ENCODE measurements at regions not wholly inside any gene's neighbourhood (a gene's known extent, or its start where the extent isn't known, plus 50 kb on each side); places are given as distances from the start of the nearest gene placed in this dataset.

- Histone ChIP-seq H3K36me3 (ENCODE audit: control insufficient read depth in 2 of 3, insufficient read depth in 3 of 3, low read length in 3 of 3) (no peaks in the 10 kb centered on the region), H3K4me1 (ENCODE audit: control insufficient read depth in 2 of 3, insufficient read depth in 2 of 3, low read depth in 1 of 3, low read length in 3 of 3) (no peaks in the 10 kb centered on the region), H3K9ac (ENCODE audit: low read length in 3 of 3) (no peak overlapping the region), H3K27me3 (ENCODE audit: control insufficient read depth, insufficient read depth, low read length) (no peaks in the 10 kb centered on the region), H3K27ac (ENCODE audit: low read depth in 2 of 2, low read length in 2 of 2) (no peak overlapping the region), H3K9me3 (ENCODE audit: control insufficient read depth in 2 of 3, insufficient read depth in 1 of 3, low read length in 3 of 3) (no peaks in the 10 kb centered on the region), H3K4me3 (ENCODE audit: low read length in 3 of 3) (no peak overlapping the region)
- intact Hi-C loops (cut with DNase I): no loop called here
- no peak for FAIRE-seq
- no peak for DNase-seq
- no peak for TF ChIP-seq CTCF (IDR thresholded peaks at IDR 0.05; ENCODE audit: borderline replicate concordance, extremely low read depth, insufficient read depth)
Measured at GRCh38 chr18:68234131-68234530, 480.8 kb downstream of the TMX3 start.

- FAIRE-seq (no peak), DNase-seq (no peak)
- TF ChIP-seq CTCF (IDR thresholded peaks at IDR 0.05; ENCODE audit: borderline replicate concordance, extremely low read depth, insufficient read depth): no peak
- Histone ChIP-seq H3K9ac (ENCODE audit: low read length in 3 of 3) (no peak overlapping the region), H3K4me3 (ENCODE audit: low read length in 3 of 3) (no peak overlapping the region), H3K27ac (ENCODE audit: low read depth in 2 of 2, low read length in 2 of 2) (no peak overlapping the region), H3K9me3 (ENCODE audit: control insufficient read depth in 2 of 3, insufficient read depth in 1 of 3, low read length in 3 of 3) (no peaks in the 10 kb centered on the region), H3K27me3 (ENCODE audit: control insufficient read depth, insufficient read depth, low read length) (no peaks in the 10 kb centered on the region), H3K36me3 (ENCODE audit: control insufficient read depth in 2 of 3, insufficient read depth in 3 of 3, low read length in 3 of 3) (no peaks in the 10 kb centered on the region), H3K4me1 (ENCODE audit: control insufficient read depth in 2 of 3, insufficient read depth in 2 of 3, low read depth in 1 of 3, low read length in 3 of 3) (no peaks in the 10 kb centered on the region)
- intact Hi-C loops (cut with DNase I): no loop called here
Measured at GRCh38 chr18:68233018-68233417, 481.9 kb downstream of the TMX3 start.

- DNase-seq: no peak
- no peak overlapping the region for H3K27ac ChIP-seq (ENCODE audit: low read depth in 2 of 2, low read length in 2 of 2)
- no peaks in the 10 kb centered on the region for H3K36me3 ChIP-seq (ENCODE audit: control insufficient read depth in 2 of 3, insufficient read depth in 3 of 3, low read length in 3 of 3)
- H3K4me1 ChIP-seq (ENCODE audit: control insufficient read depth in 2 of 3, insufficient read depth in 2 of 3, low read depth in 1 of 3, low read length in 3 of 3): no peaks in the 10 kb centered on the region
- H3K9ac ChIP-seq (ENCODE audit: low read length in 3 of 3): no peak overlapping the region
- H3K9me3 ChIP-seq (ENCODE audit: control insufficient read depth in 2 of 3, insufficient read depth in 1 of 3, low read length in 3 of 3): no peaks in the 10 kb centered on the region
- intact Hi-C loops (cut with DNase I): no loop called here
- no peak overlapping the region for H3K4me3 ChIP-seq (ENCODE audit: low read length in 3 of 3)
- no peaks in the 10 kb centered on the region for H3K27me3 ChIP-seq (ENCODE audit: control insufficient read depth, insufficient read depth, low read length)
- no peak for TF ChIP-seq CTCF (IDR thresholded peaks at IDR 0.05; ENCODE audit: borderline replicate concordance, extremely low read depth, insufficient read depth)
- no peak for FAIRE-seq
Measured at GRCh38 chr18:68229351-68229750, 485.6 kb downstream of the TMX3 start.

- Histone ChIP-seq H3K9ac (ENCODE audit: low read length in 3 of 3) (no peak overlapping the region), H3K4me1 (ENCODE audit: control insufficient read depth in 2 of 3, insufficient read depth in 2 of 3, low read depth in 1 of 3, low read length in 3 of 3) (no peaks in the 10 kb centered on the region)
- FAIRE-seq: no peak
Measured at GRCh38 chr18:68221111-68221724, 493.7 kb downstream of the TMX3 start.

More at GRCh38 chr18:68221111-68221724, 493.7 kb downstream of the TMX3 start:
- Histone ChIP-seq H3K9me3 (ENCODE audit: control insufficient read depth in 2 of 3, insufficient read depth in 1 of 3, low read length in 3 of 3) (no peaks in the 10 kb centered on the region), H3K27ac (ENCODE audit: low read depth in 2 of 2, low read length in 2 of 2) (no peak overlapping the region), H3K4me3 (ENCODE audit: low read length in 3 of 3) (no peak overlapping the region), H3K27me3 (ENCODE audit: control insufficient read depth, insufficient read depth, low read length) (no peaks in the 10 kb centered on the region), H3K36me3 (ENCODE audit: control insufficient read depth in 2 of 3, insufficient read depth in 3 of 3, low read length in 3 of 3) (no peaks in the 10 kb centered on the region)
- no peak for TF ChIP-seq CTCF (IDR thresholded peaks at IDR 0.05; ENCODE audit: borderline replicate concordance, extremely low read depth, insufficient read depth)
- DNase-seq: no peak
- intact Hi-C loops (cut with DNase I): no loop called here
